Stomach (tissue), 4 donors: ENCODE measurements at regions not wholly inside any gene's neighbourhood (a gene's known extent, or its start where the extent isn't known, plus 50 kb on each side); places are given as distances from the start of the nearest gene placed in this dataset.

Experiments used
- POLR2AphosphoS5 ChIP-seq, 3 donors: sonication (generic); formaldehyde crosslinking; IDR thresholded peaks; one replicate each; pipeline ENCODE4 v1.6.1; 2016; ENCODE audit warnings: antibody characterized with exemption in 3 of 3
- TF ChIP-seq, protein P1 (sequence below), 7 experiments: fragments of 450-650 bp in 4 of 7; fragments of 200-600 bp in 3 of 7; sonication (generic) in 3 of 7; IDR thresholded peaks; one replicate each; pipeline ENCODE4 v1.5.1; 2016 to 2019; ENCODE audit warnings: antibody characterized with exemption in 7 of 7, control low read depth in 2 of 7, mild to moderate bottlenecking in 1 of 7

DNA sequence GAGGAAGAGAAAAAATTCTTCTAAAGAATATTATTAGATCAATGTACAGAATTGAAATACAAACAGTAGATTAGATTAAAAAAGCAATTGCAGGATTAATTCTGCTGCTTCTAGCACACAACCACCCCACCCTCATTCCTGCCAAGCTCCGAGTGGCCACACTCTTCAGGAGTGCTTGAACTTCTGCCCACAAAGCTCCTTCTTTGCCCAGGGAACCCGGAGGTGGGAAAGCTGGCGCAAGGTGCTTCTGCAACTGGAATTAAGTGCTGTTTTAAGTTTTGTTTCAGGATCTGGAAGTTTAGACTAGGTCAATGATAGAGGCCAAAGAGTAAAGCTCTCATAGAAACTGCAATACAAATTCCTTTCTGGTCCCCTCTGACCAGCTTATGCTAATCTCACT lies 94.1 kb upstream of the BMP4 start:
- TF ChIP-seq, protein P1, sequence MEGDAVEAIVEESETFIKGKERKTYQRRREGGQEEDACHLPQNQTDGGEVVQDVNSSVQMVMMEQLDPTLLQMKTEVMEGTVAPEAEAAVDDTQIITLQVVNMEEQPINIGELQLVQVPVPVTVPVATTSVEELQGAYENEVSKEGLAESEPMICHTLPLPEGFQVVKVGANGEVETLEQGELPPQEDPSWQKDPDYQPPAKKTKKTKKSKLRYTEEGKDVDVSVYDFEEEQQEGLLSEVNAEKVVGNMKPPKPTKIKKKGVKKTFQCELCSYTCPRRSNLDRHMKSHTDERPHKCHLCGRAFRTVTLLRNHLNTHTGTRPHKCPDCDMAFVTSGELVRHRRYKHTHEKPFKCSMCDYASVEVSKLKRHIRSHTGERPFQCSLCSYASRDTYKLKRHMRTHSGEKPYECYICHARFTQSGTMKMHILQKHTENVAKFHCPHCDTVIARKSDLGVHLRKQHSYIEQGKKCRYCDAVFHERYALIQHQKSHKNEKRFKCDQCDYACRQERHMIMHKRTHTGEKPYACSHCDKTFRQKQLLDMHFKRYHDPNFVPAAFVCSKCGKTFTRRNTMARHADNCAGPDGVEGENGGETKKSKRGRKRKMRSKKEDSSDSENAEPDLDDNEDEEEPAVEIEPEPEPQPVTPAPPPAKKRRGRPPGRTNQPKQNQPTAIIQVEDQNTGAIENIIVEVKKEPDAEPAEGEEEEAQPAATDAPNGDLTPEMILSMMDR (IDR thresholded peaks at IDR 0.05) = no peak
- no peak for TF ChIP-seq POLR2AphosphoS5 (IDR thresholded peaks at IDR 0.05)
